Kidney tubule cell (primary cell): ENCODE measurements at regions not wholly inside any gene's neighbourhood (a gene's known extent, or its start where the extent isn't known, plus 50 kb on each side); places are given as distances from the start of the nearest gene placed in this dataset.

Source experiments
- DNase-seq: peaks from one replicate; pipeline ENCODE4 v3.0.0-alpha.2; 2018; ENCODE audit warnings: low spot score

- no peak for DNase-seq
These were observed 492.4 kb upstream of the NFIA start for GRCh38 chr1:60589916-60590315.

- DNase-seq = no peak
These were observed 493.2 kb upstream of the NFIA start for GRCh38 chr1:60589046-60589748.

- DNase-seq = no peak
These were observed 498.0 kb upstream of the NFIA start for GRCh38 chr1:60584371-60584770.

DNA sequence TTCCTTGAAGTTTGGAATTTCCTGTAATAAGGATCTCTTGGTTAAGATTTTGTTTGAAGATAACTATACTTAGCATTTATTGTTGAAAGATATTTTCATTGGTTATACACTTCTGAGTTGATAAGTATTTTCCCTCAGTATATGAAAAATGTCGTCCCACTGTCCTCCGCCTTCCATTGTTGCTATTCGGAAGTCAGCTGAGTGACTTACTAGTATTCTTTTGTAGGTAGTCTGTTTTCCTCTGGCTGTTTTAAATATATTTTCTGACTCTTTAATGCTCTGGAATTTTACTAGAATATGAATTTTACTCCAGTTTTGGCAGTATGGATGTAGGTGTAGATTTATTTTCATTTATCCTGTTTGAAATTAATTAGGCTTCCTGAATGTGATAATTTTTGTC, 498.7 kb upstream of the NFIA start:
- no peak for DNase-seq

GRCh38 chr1:60581455-60582220, 500.7 kb upstream of the NFIA start:
- no peak for DNase-seq

DNA sequence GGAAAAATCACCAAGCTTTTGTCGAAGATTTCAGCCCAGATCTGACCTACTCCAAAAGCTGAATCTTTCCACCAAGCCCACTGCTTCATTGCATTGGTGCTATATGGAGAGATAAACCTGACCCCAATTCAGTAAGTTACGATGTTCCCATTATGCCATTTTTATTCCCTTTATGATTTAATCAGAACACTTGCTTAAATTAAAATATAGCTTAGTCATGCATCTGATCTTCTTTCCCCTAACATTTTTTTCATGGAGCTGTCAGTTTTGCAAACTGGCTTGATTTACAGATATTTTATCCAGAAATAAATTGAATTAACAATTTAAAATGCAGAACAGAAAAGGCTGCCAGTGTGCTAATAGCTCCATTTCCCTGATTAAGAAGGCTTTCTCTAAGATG, 503.5 kb upstream of the C1orf87 start:
- DNase-seq = no peak

GRCh38 chr1:60575326-60575977, 501.9 kb upstream of the C1orf87 start:
- DNase-seq = no peak

DNA sequence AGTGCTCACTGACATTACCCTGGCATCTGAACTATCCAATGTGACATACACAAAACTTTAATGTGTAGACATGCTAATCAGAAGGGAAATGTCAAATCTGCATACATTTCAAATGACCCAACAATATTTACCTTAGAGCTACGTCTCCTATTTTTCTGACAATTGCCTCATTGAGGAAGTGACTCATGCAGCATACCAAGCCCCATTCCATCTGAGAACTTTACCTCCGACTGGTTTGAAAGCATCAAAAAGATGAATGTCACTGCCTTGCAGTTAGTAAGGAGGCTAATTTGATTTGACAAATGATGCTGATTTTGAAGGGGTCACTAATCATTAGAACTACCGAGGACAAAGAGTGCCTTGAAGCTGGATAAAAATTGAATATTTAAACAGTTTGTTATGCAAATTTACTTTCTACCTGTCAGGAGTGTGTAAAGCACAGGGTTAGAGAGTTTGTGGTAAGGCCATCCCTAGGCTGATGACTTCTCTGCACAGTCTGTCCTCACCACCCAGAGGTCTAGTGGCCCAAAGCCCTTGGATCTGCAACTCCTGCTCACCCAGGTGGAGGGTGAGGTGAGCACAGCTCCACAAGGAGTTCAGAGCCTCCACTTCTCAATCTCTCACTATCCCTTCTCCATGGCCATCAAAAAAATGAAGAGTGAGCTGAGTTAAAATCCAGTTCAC, 500.3 kb upstream of the C1orf87 start:
- peak; percentile 87 for DNase-seq

DNA sequence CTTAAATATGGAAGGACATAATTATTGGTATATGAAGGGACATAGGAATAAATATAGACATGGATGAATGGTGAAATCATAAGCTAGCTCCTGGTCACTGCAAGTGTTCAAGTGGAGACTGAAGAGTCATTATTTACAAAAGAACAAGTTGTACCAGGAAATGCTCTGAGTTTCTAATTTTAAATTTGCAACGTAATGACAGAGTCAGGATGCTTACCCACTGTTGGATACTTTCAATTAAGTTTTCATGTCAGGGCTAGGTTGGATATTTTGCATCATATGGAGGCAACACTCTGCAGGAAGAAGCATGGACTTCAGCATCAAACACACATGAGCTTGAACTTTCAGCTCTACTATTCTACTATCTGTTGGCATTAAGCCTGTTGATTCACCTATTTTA, 499.6 kb upstream of the C1orf87 start:
- peak; percentile 66 for DNase-seq

GRCh38 chr1:60572378-60572777, 498.8 kb upstream of the C1orf87 start:
- no peak for DNase-seq

DNA sequence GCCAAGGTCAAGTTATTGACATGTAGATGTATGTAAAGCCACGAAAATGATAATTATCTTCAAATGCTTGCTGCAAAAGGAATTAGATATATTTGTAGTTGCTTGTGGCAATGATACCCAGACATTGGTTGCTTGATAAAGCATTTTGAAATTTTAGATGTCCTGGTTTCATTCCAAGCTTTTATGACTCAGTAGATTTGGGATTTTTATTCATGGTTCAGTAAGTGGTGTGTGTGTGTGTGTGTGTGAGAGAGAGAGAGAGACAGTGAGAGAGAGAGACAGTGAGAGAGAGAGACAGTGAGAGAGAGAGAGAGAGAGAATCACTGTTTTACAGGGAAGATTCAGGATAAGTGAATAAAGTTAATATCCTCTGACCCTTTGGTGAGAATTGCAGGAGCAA, 498.2 kb upstream of the C1orf87 start:
- DNase-seq = peak; percentile 81

- peak; percentile 99 for DNase-seq
These were observed 495.6 kb upstream of the C1orf87 start for GRCh38 chr1:60569189-60569588.

DNA sequence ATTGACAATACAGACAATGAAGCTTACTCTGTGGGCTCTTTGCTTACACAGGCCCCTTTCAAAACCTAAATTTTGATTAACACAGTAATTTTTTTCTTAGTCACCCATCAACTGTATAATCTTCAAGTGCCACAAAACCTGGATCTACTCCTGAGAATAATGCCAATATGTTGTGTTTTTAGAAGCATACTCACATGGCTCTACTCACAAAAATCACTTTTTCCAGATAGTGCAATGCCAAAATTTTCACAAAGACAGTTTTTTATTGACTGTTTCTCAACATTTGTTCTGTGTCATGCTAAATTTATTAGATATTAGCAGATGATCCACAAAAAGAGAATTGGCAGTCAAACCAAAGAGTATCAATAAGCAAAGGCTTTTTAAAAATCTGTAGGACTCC, 493.7 kb upstream of the C1orf87 start:
- DNase-seq = no peak

DNA sequence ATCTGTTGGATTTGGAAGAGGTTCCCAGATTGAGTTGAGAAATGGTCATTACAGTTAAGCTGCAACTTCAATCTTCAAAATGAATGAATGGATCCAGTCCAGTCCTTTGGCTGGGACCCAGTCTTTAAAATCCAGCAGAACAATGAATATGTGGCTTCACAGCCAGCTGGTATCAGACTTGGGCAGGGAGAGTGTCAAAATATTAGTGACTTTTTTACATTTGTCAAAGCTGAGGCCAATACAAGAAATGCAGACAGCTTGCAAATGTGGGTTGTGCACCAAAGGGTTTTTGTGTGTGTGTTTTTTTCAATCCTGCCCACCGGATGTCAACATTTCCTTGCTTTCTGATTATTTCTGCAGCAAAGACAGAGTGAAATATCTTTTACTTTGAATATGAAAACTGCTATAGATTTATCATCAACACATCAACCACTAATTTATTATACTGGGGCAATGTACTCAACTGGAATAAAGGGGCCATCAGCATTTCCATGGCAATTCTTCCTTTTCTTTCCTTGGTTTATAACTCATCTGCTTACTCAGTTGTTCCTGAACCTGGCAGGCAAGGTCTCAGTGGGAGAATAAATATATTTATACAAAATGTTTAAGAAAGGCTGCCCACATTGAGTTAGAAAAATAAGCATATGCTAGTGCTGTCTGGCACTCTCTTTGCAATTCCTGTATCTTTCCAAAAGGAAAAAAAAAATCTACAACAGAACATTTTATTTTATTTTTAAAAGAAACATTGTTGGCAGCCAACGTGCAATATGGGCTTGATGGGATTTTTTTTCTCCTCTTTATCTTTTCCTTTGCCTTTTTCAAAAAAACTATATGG, 491.6 kb upstream of the C1orf87 start:
- DNase-seq = no peak

GRCh38 chr1:60563777-60564535, 490.4 kb upstream of the C1orf87 start:
- no peak for DNase-seq

DNA sequence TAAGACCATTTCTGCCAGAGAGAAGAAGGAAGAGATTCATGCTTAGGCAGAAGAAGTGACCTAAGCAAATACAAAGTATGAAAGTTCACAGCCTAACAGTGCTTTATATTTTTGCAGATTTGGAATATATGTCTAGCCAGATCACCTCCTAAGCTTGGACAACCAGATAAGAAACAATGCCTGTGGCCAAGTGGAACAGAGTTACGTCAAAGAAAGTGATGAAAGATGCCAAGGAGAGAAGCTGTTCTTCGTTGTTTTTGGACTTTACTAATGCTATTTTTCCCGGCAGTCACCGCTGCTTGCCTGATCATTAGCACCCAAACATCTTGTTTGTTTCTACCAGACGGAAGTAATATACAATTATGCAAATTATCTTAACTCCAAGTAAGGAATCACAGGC, 489.2 kb upstream of the C1orf87 start:
- DNase-seq = no peak

DNA sequence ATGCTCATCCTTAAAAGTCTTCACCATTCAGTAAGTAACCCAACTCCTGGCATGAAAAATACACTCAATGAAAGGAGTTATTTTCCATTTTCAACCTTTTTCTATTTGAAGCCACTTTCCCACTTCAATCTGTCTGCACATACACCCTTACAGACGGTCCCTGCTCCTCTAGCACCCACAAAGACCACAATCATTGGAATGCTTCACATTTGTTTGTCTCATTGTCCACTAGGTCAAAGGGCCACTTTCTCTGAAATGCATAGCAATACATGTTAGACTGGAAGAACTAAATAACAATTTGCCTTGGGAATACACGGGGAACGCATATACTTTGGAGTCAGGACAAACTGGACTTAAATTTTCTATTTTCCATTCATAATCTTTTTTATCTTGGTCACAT, 487.1 kb upstream of the C1orf87 start:
- no peak for DNase-seq

DNA sequence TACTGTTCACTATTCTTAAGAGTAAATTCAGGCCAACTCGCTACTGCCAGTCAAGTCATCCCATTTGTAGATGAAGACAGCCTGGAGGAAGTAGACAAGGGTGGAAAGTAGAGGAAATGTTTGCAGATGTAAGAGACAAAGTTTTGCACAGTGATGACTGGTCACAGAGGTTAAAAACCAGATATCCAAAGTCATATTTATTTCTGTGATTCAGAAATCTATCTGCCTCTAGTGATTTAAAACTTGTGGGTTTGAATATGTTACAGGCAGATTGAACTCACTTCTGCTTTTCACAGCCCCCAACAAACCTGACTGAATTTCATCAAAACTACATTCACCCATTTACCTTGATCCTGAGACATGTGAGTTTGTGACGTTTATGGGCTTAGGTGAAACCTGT, 484.7 kb upstream of the C1orf87 start:
- no peak for DNase-seq

- DNase-seq = no peak
These were observed 480.2 kb upstream of the C1orf87 start for GRCh38 chr1:60553730-60554129.

GRCh38 chr1:60547821-60548220, 474.3 kb upstream of the C1orf87 start:
- no peak for DNase-seq
